ENCODE measurements at regions not wholly inside any gene's neighbourhood (a gene's known extent, or its start where the extent isn't known, plus 50 kb on each side); places are given as distances from the start of the nearest gene placed in this dataset.

DNA sequence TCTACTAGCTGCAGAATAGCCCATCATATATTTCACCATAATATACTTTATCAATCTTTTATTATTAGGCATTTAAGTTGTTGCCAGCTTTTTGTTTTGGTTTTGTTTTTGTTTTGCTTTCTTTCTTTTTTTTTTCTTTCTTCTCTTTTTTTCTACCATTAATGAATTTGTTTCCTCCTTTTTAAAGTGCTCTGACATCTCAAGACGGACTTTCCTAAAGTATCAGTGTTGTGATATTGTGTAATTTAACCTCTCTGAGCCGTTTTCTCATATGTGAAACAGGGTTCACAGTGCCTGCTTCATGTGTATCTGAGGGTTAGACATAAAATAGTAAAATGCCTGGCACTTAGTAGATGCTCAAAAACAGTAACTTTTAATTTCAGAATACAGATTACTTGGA, 109.5 kb upstream of the IL12A start:
- no peak for TF ChIP-seq MYNN (tag by site-specific recombination; IDR thresholded peaks at IDR 0.05; ENCODE audit: borderline replicate concordance)
- no peak for TF ChIP-seq ZNF335 (tag by site-specific recombination; conservative IDR thresholded peaks at IDR 0.05)
- TF ChIP-seq, protein P1, sequence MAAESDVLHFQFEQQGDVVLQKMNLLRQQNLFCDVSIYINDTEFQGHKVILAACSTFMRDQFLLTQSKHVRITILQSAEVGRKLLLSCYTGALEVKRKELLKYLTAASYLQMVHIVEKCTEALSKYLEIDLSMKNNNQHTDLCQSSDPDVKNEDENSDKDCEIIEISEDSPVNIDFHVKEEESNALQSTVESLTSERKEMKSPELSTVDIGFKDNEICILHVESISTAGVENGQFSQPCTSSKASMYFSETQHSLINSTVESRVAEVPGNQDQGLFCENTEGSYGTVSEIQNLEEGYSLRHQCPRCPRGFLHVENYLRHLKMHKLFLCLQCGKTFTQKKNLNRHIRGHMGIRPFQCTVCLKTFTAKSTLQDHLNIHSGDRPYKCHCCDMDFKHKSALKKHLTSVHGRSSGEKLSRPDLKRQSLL (tag by site-specific recombination; IDR thresholded peaks at IDR 0.05): no peak
- TF ChIP-seq, protein P2, sequence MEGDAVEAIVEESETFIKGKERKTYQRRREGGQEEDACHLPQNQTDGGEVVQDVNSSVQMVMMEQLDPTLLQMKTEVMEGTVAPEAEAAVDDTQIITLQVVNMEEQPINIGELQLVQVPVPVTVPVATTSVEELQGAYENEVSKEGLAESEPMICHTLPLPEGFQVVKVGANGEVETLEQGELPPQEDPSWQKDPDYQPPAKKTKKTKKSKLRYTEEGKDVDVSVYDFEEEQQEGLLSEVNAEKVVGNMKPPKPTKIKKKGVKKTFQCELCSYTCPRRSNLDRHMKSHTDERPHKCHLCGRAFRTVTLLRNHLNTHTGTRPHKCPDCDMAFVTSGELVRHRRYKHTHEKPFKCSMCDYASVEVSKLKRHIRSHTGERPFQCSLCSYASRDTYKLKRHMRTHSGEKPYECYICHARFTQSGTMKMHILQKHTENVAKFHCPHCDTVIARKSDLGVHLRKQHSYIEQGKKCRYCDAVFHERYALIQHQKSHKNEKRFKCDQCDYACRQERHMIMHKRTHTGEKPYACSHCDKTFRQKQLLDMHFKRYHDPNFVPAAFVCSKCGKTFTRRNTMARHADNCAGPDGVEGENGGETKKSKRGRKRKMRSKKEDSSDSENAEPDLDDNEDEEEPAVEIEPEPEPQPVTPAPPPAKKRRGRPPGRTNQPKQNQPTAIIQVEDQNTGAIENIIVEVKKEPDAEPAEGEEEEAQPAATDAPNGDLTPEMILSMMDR (tag by site-specific recombination; IDR thresholded peaks at IDR 0.05): no peak
- TF ChIP-seq ZNF830 (tag by site-specific recombination; IDR thresholded peaks at IDR 0.05; ENCODE audit: low read depth): no peak
- no peak for TF ChIP-seq ZNF239 (tag by site-specific recombination; IDR thresholded peaks at IDR 0.05)
- TF ChIP-seq, protein P3, sequence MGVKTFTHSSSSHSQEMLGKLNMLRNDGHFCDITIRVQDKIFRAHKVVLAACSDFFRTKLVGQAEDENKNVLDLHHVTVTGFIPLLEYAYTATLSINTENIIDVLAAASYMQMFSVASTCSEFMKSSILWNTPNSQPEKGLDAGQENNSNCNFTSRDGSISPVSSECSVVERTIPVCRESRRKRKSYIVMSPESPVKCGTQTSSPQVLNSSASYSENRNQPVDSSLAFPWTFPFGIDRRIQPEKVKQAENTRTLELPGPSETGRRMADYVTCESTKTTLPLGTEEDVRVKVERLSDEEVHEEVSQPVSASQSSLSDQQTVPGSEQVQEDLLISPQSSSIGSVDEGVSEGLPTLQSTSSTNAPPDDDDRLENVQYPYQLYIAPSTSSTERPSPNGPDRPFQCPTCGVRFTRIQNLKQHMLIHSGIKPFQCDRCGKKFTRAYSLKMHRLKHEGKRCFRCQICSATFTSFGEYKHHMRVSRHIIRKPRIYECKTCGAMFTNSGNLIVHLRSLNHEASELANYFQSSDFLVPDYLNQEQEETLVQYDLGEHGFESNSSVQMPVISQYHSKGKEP (tag by site-specific recombination; IDR thresholded peaks at IDR 0.05): no peak
- no peak for TF ChIP-seq BCL11A (tag by site-specific recombination; IDR thresholded peaks at IDR 0.05; ENCODE audit: low read depth)

All from HEK293 (cell line).